ENCODE measurements at regions not wholly inside any gene's neighbourhood (a gene's known extent, or its start where the extent isn't known, plus 50 kb on each side); places are given as distances from the start of the nearest gene placed in this dataset.
"Not testable (repeated sequence)": the region's sequence is repeated elsewhere in the genome, so short reads cannot be mapped to it uniquely, and the experiment has no call there.

DNA sequence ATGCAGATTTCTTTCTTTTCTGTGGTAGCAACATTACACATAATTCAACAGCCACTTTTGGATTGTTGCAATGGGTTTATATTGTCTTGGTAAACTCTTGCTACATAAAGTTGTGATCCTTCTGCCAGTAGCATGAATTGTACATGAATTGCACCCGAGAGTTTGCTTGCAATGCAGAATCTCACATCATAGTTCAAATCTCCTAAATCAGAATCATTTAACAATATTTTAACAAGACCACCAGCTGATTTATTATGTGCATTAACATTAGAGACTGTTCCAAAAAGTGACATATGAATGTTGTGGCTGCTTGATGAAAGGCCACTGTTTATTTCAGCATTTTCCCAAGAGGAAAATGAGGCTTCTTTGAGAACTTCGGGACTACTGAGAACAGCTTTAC is 1491.8 kb upstream of the NUDT12 start:
- TF ChIP-seq ZC3H10 (CRISPR knock-in tag; IDR thresholded peaks at IDR 0.05) (no peak), PPARA (CRISPR knock-in tag; IDR thresholded peaks at IDR 0.05; ENCODE audit: borderline replicate concordance) (no peak), ZFP3 (CRISPR knock-in tag; IDR thresholded peaks at IDR 0.05) (no peak), GLIS3 (CRISPR knock-in tag; IDR thresholded peaks at IDR 0.05) (no peak), OSR1 (CRISPR knock-in tag; IDR thresholded peaks at IDR 0.05) (no peak), ZNF8 (CRISPR knock-in tag; IDR thresholded peaks at IDR 0.05) (no peak)
- TF ChIP-seq, protein P1, sequence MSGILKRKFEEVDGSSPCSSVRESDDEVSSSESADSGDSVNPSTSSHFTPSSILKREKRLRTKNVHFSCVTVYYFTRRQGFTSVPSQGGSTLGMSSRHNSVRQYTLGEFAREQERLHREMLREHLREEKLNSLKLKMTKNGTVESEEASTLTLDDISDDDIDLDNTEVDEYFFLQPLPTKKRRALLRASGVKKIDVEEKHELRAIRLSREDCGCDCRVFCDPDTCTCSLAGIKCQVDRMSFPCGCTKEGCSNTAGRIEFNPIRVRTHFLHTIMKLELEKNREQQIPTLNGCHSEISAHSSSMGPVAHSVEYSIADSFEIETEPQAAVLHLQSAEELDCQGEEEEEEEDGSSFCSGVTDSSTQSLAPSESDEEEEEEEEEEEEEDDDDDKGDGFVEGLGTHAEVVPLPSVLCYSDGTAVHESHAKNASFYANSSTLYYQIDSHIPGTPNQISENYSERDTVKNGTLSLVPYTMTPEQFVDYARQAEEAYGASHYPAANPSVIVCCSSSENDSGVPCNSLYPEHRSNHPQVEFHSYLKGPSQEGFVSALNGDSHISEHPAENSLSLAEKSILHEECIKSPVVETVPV (CRISPR knock-in tag; IDR thresholded peaks at IDR 0.05), result no peak
- ATAC-seq, result no peak

DNA sequence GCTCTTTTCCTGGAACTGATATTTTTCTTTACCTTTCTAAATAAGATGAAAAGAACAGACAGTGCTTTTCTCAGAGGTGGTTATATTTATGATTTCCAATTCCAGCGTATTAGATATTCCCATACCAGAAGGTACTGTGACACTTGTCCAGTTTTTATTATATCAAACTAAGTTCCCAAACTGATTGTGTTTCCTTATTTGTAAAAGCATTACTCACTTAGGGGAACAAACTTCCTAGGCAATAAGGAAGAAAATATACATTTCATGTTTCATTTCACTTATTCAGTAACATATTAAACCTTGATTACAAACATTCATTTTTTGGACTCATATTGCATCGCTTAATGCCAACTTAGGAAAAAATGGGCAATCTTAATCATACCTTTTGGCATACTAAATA is 1480.0 kb upstream of the NUDT12 start:
- no peak for TF ChIP-seq ZC3H10 (CRISPR knock-in tag; IDR thresholded peaks at IDR 0.05)
- TF ChIP-seq ZNF8 (CRISPR knock-in tag; IDR thresholded peaks at IDR 0.05), result no peak
- TF ChIP-seq TOX (CRISPR knock-in tag; IDR thresholded peaks at IDR 0.05; ENCODE audit: borderline replicate concordance), result no peak
- TF ChIP-seq SNAI2 (CRISPR knock-in tag; IDR thresholded peaks at IDR 0.05), result no peak
- no peak for TF ChIP-seq ZNF70 (CRISPR knock-in tag; IDR thresholded peaks at IDR 0.05)
- TF ChIP-seq PPARA (CRISPR knock-in tag; IDR thresholded peaks at IDR 0.05; ENCODE audit: borderline replicate concordance), result no peak
- no peak for TF ChIP-seq BACH2 (CRISPR knock-in tag; IDR thresholded peaks at IDR 0.05; ENCODE audit: borderline replicate concordance)
- no peak for TF ChIP-seq ZFP3 (CRISPR knock-in tag; IDR thresholded peaks at IDR 0.05)
- no peak for TF ChIP-seq RARB (CRISPR knock-in tag; IDR thresholded peaks at IDR 0.05)
- ATAC-seq, result no peak

DNA sequence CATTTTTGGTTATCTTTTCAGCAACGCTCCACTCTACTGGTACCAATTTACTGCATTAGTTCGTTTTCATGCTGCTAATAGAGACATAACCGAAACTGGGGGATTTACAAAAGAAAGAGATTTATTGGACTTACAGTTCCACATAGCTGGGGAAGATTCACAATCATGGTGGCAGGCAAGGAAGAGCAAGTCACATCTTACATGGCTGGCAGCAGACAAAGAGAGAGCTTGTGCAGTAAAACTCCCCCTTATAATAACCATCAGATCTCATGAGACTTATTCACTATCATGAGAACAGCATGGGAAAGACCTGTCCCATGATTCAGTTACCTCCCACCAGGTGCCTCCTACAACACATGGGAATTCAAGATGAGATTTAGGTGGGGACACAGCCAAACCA is 1474.2 kb upstream of the NUDT12 start:
- not testable (repeated sequence) for ATAC-seq

DNA sequence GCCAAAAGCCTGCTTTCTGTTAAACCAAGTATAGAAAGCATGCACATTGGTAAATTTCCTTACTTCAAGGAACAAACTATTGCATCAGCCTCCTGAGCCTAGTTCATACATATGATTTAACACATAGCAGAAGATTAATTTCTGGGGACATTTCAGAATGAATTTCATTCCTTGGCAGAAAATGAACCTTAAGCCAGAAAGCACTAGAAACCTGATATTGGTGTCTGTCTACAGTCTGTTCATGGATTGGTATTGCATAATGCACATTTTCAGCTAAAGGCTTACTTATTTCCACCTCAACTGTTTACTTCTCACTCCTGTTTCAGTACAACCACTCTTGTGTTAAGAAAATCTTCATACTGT is 1471.8 kb upstream of the NUDT12 start:
- no peak for ATAC-seq
- TF ChIP-seq ZNF70 (CRISPR knock-in tag; IDR thresholded peaks at IDR 0.05) (no peak), ZC3H10 (CRISPR knock-in tag; IDR thresholded peaks at IDR 0.05) (no peak), CSDC2 (CRISPR knock-in tag; IDR thresholded peaks at IDR 0.05) (no peak), TOX (CRISPR knock-in tag; IDR thresholded peaks at IDR 0.05; ENCODE audit: borderline replicate concordance) (no peak), BACH2 (CRISPR knock-in tag; IDR thresholded peaks at IDR 0.05; ENCODE audit: borderline replicate concordance) (no peak), SNAI2 (CRISPR knock-in tag; IDR thresholded peaks at IDR 0.05) (no peak)
- TF ChIP-seq, protein P2, sequence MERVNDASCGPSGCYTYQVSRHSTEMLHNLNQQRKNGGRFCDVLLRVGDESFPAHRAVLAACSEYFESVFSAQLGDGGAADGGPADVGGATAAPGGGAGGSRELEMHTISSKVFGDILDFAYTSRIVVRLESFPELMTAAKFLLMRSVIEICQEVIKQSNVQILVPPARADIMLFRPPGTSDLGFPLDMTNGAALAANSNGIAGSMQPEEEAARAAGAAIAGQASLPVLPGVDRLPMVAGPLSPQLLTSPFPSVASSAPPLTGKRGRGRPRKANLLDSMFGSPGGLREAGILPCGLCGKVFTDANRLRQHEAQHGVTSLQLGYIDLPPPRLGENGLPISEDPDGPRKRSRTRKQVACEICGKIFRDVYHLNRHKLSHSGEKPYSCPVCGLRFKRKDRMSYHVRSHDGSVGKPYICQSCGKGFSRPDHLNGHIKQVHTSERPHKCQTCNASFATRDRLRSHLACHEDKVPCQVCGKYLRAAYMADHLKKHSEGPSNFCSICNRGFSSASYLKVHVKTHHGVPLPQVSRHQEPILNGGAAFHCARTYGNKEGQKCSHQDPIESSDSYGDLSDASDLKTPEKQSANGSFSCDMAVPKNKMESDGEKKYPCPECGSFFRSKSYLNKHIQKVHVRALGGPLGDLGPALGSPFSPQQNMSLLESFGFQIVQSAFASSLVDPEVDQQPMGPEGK (CRISPR knock-in tag; IDR thresholded peaks at IDR 0.05; ENCODE audit: borderline replicate concordance), result no peak
- TF ChIP-seq, protein P3, sequence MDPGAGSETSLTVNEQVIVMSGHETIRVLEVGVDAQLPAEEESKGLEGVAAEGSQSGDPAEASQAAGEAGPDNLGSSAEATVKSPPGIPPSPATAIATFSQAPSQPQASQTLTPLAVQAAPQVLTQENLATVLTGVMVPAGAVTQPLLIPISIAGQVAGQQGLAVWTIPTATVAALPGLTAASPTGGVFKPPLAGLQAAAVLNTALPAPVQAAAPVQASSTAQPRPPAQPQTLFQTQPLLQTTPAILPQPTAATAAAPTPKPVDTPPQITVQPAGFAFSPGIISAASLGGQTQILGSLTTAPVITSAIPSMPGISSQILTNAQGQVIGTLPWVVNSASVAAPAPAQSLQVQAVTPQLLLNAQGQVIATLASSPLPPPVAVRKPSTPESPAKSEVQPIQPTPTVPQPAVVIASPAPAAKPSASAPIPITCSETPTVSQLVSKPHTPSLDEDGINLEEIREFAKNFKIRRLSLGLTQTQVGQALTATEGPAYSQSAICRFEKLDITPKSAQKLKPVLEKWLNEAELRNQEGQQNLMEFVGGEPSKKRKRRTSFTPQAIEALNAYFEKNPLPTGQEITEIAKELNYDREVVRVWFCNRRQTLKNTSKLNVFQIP (CRISPR knock-in tag; IDR thresholded peaks at IDR 0.05; ENCODE audit: borderline replicate concordance, low read depth), result no peak
- TF ChIP-seq, protein P4, sequence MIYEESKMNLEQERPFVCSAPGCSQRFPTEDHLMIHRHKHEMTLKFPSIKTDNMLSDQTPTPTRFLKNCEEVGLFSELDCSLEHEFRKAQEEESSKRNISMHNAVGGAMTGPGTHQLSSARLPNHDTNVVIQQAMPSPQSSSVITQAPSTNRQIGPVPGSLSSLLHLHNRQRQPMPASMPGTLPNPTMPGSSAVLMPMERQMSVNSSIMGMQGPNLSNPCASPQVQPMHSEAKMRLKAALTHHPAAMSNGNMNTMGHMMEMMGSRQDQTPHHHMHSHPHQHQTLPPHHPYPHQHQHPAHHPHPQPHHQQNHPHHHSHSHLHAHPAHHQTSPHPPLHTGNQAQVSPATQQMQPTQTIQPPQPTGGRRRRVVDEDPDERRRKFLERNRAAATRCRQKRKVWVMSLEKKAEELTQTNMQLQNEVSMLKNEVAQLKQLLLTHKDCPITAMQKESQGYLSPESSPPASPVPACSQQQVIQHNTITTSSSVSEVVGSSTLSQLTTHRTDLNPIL (CRISPR knock-in tag; IDR thresholded peaks at IDR 0.05; ENCODE audit: low read depth), result no peak
- TF ChIP-seq, protein P1 (CRISPR knock-in tag; IDR thresholded peaks at IDR 0.05), result no peak

DNA sequence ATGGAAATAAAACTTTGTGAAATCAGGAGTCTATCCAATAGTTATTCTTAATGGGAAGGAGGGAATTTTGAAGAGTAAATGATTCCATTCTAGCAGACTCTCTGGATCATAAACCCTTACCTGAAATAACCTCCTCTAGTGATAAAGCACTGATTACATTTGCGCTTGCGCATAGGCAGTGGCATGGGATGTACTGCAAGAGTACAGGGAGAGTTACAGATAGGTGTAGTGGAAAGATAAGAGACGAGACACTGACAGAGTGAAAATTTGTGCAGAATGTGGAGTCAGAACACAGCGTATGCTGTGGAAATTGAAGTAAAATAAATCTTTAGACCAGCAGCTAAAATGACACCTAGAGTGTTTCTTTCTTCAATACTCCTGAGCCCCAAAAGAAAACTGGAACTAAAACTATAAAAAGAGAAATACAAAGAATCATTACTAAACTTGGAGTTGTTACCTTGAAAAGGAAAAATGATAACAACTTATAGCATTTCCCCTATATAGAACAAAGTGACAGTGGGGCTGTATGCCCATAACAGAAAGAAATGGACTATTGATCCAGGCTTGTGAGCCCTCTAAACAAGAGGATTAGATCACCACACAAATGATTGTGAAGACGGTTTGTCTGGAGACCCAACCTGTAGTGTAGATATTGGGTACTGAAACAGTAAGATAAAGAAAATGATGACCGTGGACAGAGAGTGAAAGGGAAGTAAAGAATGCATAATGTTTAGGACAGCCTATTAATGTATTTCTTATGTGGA is 1471.2 kb upstream of the NUDT12 start:
- no peak for ATAC-seq
- TF ChIP-seq ZC3H10 (CRISPR knock-in tag; IDR thresholded peaks at IDR 0.05) (no peak), ESRRG (CRISPR knock-in tag; IDR thresholded peaks at IDR 0.05) (no peak), PPARA (CRISPR knock-in tag; IDR thresholded peaks at IDR 0.05; ENCODE audit: borderline replicate concordance) (no peak), SNAI2 (CRISPR knock-in tag; IDR thresholded peaks at IDR 0.05) (no peak), CSDC2 (CRISPR knock-in tag; IDR thresholded peaks at IDR 0.05) (no peak), ZNF565 (CRISPR knock-in tag; conservative IDR thresholded peaks at IDR 0.05; ENCODE audit: low read depth) (no peak), GLIS3 (CRISPR knock-in tag; IDR thresholded peaks at IDR 0.05) (no peak), TOX (CRISPR knock-in tag; IDR thresholded peaks at IDR 0.05; ENCODE audit: borderline replicate concordance) (no peak), ISL1 (CRISPR knock-in tag; IDR thresholded peaks at IDR 0.05) (no peak), OSR1 (CRISPR knock-in tag; IDR thresholded peaks at IDR 0.05) (no peak), ARNTL (CRISPR knock-in tag; IDR thresholded peaks at IDR 0.05; ENCODE audit: borderline replicate concordance, low read depth) (no peak), ZNF8 (CRISPR knock-in tag; IDR thresholded peaks at IDR 0.05) (no peak)
- TF ChIP-seq, protein P4 (CRISPR knock-in tag; IDR thresholded peaks at IDR 0.05; ENCODE audit: low read depth), result no peak
- TF ChIP-seq, protein P1 (CRISPR knock-in tag; IDR thresholded peaks at IDR 0.05), result no peak
